ENCODE measurements at regions not wholly inside any gene's neighbourhood (a gene's known extent, or its start where the extent isn't known, plus 50 kb on each side); places are given as distances from the start of the nearest gene placed in this dataset.

DNA sequence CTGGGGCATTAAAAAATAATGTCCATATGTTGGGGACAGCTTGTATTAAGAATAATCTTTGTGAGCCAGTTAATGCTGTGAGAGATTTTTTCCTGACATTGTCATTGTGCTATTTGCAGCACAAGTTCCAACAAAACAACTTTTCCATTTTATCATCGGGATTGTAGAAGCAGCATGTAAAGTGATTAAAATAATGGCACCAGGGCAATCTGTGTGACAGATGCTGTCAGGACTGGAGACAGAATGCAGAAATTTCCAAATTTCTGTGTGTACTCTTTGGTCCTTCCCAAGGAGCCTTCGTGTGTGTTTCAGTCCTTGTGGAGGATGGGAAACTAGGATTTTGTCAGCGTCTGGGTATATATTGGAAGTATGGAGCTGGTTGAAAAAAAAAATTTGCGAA lies 101.5 kb upstream of the LIMCH1 start:
- TF ChIP-seq RCOR1 (IDR thresholded peaks at IDR 0.05; ENCODE audit: insufficient replicate concordance, low read length), result no peak
- TF ChIP-seq POLR2A (IDR thresholded peaks at IDR 0.05; ENCODE audit: low read depth, low read length), result no peak
- TF ChIP-seq, protein P1, sequence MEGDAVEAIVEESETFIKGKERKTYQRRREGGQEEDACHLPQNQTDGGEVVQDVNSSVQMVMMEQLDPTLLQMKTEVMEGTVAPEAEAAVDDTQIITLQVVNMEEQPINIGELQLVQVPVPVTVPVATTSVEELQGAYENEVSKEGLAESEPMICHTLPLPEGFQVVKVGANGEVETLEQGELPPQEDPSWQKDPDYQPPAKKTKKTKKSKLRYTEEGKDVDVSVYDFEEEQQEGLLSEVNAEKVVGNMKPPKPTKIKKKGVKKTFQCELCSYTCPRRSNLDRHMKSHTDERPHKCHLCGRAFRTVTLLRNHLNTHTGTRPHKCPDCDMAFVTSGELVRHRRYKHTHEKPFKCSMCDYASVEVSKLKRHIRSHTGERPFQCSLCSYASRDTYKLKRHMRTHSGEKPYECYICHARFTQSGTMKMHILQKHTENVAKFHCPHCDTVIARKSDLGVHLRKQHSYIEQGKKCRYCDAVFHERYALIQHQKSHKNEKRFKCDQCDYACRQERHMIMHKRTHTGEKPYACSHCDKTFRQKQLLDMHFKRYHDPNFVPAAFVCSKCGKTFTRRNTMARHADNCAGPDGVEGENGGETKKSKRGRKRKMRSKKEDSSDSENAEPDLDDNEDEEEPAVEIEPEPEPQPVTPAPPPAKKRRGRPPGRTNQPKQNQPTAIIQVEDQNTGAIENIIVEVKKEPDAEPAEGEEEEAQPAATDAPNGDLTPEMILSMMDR (conservative IDR thresholded peaks at IDR 0.05; ENCODE audit: low read depth, low read length), result no peak

Data from IMR-90 (cell line).